ENCODE measurements at regions not wholly inside any gene's neighbourhood (a gene's known extent, or its start where the extent isn't known, plus 50 kb on each side); places are given as distances from the start of the nearest gene placed in this dataset.

DNA sequence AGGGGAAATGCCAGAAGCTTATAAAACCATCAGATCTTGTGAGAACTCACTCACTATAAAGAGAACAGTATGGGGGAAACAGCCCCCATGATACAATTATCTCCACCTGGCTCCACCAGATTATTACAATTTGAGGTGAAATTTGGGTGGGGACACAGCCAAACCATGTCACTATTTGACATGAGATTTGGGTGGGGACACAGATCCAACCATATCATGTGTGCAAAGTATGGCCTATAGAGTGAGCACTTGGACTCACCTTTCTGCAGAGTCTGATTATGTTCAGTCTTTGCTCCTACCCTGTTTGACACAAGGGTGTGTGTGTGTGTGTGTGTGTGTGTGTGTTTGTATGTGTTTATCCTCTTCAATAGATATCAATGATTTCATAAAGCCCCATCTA is 287.5 kb downstream of the ZNF536 start:
- Histone ChIP-seq H3K4me3 (replicated peaks in 1 of 4; ENCODE audit: control extremely low read depth in 1 of 4, insufficient read depth in 1 of 4, low read depth in 3 of 4, low read length in 4 of 4) (no peak overlapping the region), H3K27ac (ENCODE audit: insufficient read depth, low read length) (no peak overlapping the region), H3K79me2 (ENCODE audit: control insufficient read depth, insufficient read depth, low read length) (no peaks in the 10 kb centered on the region), H3K9ac (ENCODE audit: insufficient read depth, low read length) (no peak overlapping the region), H2AFZ (ENCODE audit: low read length) (no peak overlapping the region), H3K4me2 (ENCODE audit: extremely low read depth, insufficient read depth, low read length) (no peak overlapping the region), H3K27me3 (ENCODE audit: control insufficient read depth, insufficient read depth, low read length) (no peaks in the 10 kb centered on the region), H3K36me3 (ENCODE audit: control insufficient read depth, insufficient read depth, low read length) (no peaks in the 10 kb centered on the region), H4K20me1 (ENCODE audit: control insufficient read depth, extremely low read depth, insufficient read depth, low read length) (no peaks in the 10 kb centered on the region), H3K9me3 (ENCODE audit: control insufficient read depth, insufficient read depth, low read depth, low read length) (no peaks in the 10 kb centered on the region), H3K4me1 (ENCODE audit: control insufficient read depth, extremely low read depth, insufficient read depth, low read length) (no peaks in the 10 kb centered on the region)
- DNase-seq (ENCODE audit: low read depth in 2 of 2) = no peak
- TF ChIP-seq, protein P1, sequence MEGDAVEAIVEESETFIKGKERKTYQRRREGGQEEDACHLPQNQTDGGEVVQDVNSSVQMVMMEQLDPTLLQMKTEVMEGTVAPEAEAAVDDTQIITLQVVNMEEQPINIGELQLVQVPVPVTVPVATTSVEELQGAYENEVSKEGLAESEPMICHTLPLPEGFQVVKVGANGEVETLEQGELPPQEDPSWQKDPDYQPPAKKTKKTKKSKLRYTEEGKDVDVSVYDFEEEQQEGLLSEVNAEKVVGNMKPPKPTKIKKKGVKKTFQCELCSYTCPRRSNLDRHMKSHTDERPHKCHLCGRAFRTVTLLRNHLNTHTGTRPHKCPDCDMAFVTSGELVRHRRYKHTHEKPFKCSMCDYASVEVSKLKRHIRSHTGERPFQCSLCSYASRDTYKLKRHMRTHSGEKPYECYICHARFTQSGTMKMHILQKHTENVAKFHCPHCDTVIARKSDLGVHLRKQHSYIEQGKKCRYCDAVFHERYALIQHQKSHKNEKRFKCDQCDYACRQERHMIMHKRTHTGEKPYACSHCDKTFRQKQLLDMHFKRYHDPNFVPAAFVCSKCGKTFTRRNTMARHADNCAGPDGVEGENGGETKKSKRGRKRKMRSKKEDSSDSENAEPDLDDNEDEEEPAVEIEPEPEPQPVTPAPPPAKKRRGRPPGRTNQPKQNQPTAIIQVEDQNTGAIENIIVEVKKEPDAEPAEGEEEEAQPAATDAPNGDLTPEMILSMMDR (conservative IDR thresholded peaks at IDR 0.05 in 1 of 2, IDR thresholded peaks at IDR 0.05 in 1 of 2; ENCODE audit: low read depth in 1 of 2, low read length in 2 of 2) = no peak
- no peak for TF ChIP-seq EZH2 (IDR thresholded peaks at IDR 0.05; ENCODE audit: low read length, missing control alignments)

DNA sequence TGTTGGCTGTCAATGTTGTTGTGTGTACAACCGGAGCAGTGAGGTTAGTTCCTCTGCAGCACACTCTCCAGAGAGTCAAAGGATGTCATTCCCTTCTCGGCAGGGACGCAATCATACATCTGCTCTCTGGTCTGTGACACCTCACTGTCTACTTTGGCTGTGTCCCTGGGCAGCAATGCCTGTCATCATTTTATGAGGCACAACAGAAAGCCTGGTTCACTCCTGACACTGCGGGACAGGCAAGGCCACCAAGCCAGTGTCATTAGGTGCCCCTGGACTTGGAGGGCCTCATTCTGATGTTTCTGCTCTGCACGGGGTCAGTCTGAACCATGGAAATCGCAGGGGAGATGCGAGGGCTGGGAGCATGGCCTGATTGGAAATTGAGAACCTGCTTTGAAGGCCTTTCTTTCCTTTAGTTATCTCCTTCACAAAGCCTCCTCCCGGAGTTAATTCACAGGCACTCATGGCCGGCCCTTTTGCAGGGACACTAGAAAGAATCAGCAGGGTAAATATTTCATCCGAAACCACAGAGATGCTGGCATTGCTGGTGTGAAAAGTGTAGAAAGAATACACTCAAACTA is 284.4 kb downstream of the ZNF536 start:
- H2AFZ ChIP-seq (ENCODE audit: low read length) = no peak overlapping the region
- no peaks in the 10 kb centered on the region for H3K9me3 ChIP-seq (ENCODE audit: control insufficient read depth, insufficient read depth, low read depth, low read length)
- H3K27ac ChIP-seq (ENCODE audit: insufficient read depth, low read length) = no peak overlapping the region
- no peak overlapping the region for H3K4me3 ChIP-seq (replicated peaks in 1 of 4; ENCODE audit: control extremely low read depth in 1 of 4, insufficient read depth in 1 of 4, low read depth in 3 of 4, low read length in 4 of 4)
- DNase-seq (ENCODE audit: low read depth in 2 of 2) = no peak
- no peak overlapping the region for H3K4me2 ChIP-seq (ENCODE audit: extremely low read depth, insufficient read depth, low read length)
- no peaks in the 10 kb centered on the region for H3K27me3 ChIP-seq (ENCODE audit: control insufficient read depth, insufficient read depth, low read length)
- TF ChIP-seq EZH2 (IDR thresholded peaks at IDR 0.05; ENCODE audit: low read length, missing control alignments) = no peak
- TF ChIP-seq, protein P1 (conservative IDR thresholded peaks at IDR 0.05 in 1 of 2, IDR thresholded peaks at IDR 0.05 in 1 of 2; ENCODE audit: low read depth in 1 of 2, low read length in 2 of 2) = no peak
- no peak overlapping the region for H3K9ac ChIP-seq (ENCODE audit: insufficient read depth, low read length)
- H3K4me1 ChIP-seq (ENCODE audit: control insufficient read depth, extremely low read depth, insufficient read depth, low read length) = no peaks in the 10 kb centered on the region
- H4K20me1 ChIP-seq (ENCODE audit: control insufficient read depth, extremely low read depth, insufficient read depth, low read length) = no peaks in the 10 kb centered on the region
- no peaks in the 10 kb centered on the region for H3K79me2 ChIP-seq (ENCODE audit: control insufficient read depth, insufficient read depth, low read length)
- H3K36me3 ChIP-seq (ENCODE audit: control insufficient read depth, insufficient read depth, low read length) = no peaks in the 10 kb centered on the region

DNA sequence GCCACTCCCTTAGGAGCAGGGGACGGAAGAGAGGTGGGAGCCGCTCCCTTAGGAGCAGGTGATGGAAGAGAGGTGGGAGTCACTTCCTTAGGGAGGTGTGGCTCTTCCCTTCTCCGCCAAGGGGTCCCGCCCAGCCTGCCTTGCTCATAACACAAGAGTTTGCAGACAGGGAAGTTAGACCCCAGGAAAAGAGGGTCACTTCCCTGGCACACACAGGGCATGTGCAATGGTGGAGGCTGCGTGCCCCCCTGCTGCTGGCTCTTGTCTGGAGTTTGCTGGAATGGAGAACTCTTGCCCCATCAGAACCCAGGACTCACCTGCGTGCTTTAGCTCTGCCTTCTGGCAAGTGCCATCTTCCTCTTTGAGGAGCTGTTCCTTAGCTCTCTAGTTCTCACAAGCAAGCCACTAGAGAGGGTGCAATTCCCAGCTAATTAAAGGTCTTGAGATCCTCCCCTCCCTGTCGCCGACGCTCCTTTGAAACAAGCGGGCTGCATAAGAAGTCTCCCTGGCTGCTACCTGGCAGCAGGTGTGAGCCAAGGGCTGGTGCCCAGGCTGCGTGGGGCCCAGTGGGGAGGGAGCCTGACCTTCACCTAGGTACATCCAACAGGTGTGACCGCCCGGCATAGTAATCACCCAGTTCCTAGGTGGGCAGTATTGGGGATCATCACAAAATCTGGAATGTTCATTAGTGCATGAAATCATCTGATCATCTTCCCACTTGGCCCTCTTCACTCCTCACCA is 281.6 kb downstream of the ZNF536 start:
- Histone ChIP-seq H3K9ac (ENCODE audit: insufficient read depth, low read length) (no peak overlapping the region), H3K4me1 (ENCODE audit: control insufficient read depth, extremely low read depth, insufficient read depth, low read length) (no peaks in the 10 kb centered on the region), H3K27ac (ENCODE audit: insufficient read depth, low read length) (no peak overlapping the region), H3K4me3 (replicated peaks in 1 of 4; ENCODE audit: control extremely low read depth in 1 of 4, insufficient read depth in 1 of 4, low read depth in 3 of 4, low read length in 4 of 4) (no peak overlapping the region), H3K36me3 (ENCODE audit: control insufficient read depth, insufficient read depth, low read length) (no peaks in the 10 kb centered on the region), H3K4me2 (ENCODE audit: extremely low read depth, insufficient read depth, low read length) (no peak overlapping the region), H2AFZ (ENCODE audit: low read length) (no peak overlapping the region), H3K9me3 (ENCODE audit: control insufficient read depth, insufficient read depth, low read depth, low read length) (no peaks in the 10 kb centered on the region), H4K20me1 (ENCODE audit: control insufficient read depth, extremely low read depth, insufficient read depth, low read length) (no peaks in the 10 kb centered on the region), H3K79me2 (ENCODE audit: control insufficient read depth, insufficient read depth, low read length) (no peaks in the 10 kb centered on the region), H3K27me3 (ENCODE audit: control insufficient read depth, insufficient read depth, low read length) (no peaks in the 10 kb centered on the region)
- TF ChIP-seq, protein P1 (conservative IDR thresholded peaks at IDR 0.05 in 1 of 2, IDR thresholded peaks at IDR 0.05 in 1 of 2; ENCODE audit: low read depth in 1 of 2, low read length in 2 of 2) = no peak
- TF ChIP-seq EZH2 (IDR thresholded peaks at IDR 0.05; ENCODE audit: low read length, missing control alignments) = no peak
- DNase-seq (ENCODE audit: low read depth in 2 of 2) = no peak

Data from fibroblast of lung (primary cell).